ENCODE measurements at regions not wholly inside any gene's neighbourhood (a gene's known extent, or its start where the extent isn't known, plus 50 kb on each side); places are given as distances from the start of the nearest gene placed in this dataset.

- DNase-seq (ENCODE audit: low read depth): no peak
These were observed 1480.8 kb downstream of the BRD1 start for GRCh38 chr22:48346911-48347310.

- no peak for DNase-seq (ENCODE audit: low read depth)
These were observed 1481.4 kb downstream of the BRD1 start for GRCh38 chr22:48346311-48346710.

GRCh38 chr22:48345631-48346030, 1482.0 kb downstream of the BRD1 start:
- DNase-seq (ENCODE audit: low read depth): no peak

- DNase-seq (ENCODE audit: low read depth): no peak
These were observed 1484.2 kb downstream of the BRD1 start for GRCh38 chr22:48343461-48343860.

- DNase-seq (ENCODE audit: low read depth): no peak
These were observed 1484.9 kb downstream of the BRD1 start for GRCh38 chr22:48342732-48343131.

GRCh38 chr22:48342016-48342415, 1485.7 kb downstream of the BRD1 start:
- no peak for DNase-seq (ENCODE audit: low read depth)

- DNase-seq (ENCODE audit: low read depth): no peak
These were observed 1486.7 kb downstream of the BRD1 start for GRCh38 chr22:48340727-48341709.

GRCh38 chr22:48340191-48340590, 1487.5 kb downstream of the BRD1 start:
- no peak for DNase-seq (ENCODE audit: low read depth)

- DNase-seq (ENCODE audit: low read depth): no peak
These were observed 1488.6 kb downstream of the BRD1 start for GRCh38 chr22:48338793-48339705.

- DNase-seq (ENCODE audit: low read depth): no peak
These were observed 1489.5 kb downstream of the BRD1 start for GRCh38 chr22:48337957-48338792.

- DNase-seq (ENCODE audit: low read depth): no peak
These were observed 1491.2 kb downstream of the BRD1 start for GRCh38 chr22:48336339-48337060.

- DNase-seq (ENCODE audit: low read depth): peak; percentile 4
These were observed 1492.1 kb downstream of the BRD1 start for GRCh38 chr22:48335442-48336139.

GRCh38 chr22:48334971-48335370, 1492.7 kb downstream of the BRD1 start:
- DNase-seq (ENCODE audit: low read depth): no peak

- no peak for DNase-seq (ENCODE audit: low read depth)
These were observed 1493.6 kb downstream of the BRD1 start for GRCh38 chr22:48333816-48334735.

- DNase-seq (ENCODE audit: low read depth): no peak
These were observed 1494.3 kb downstream of the BRD1 start for GRCh38 chr22:48333323-48333763.

- DNase-seq (ENCODE audit: low read depth): no peak
These were observed 1495.0 kb downstream of the BRD1 start for GRCh38 chr22:48332438-48333322.

- no peak for DNase-seq (ENCODE audit: low read depth)
These were observed 1495.9 kb downstream of the BRD1 start for GRCh38 chr22:48331691-48332220.

- no peak for DNase-seq (ENCODE audit: low read depth)
These were observed 1496.4 kb downstream of the BRD1 start for GRCh38 chr22:48331266-48331665.

Measured in GM04503 (cell line).